Neural crest cell (in vitro differentiated cells): ENCODE measurements at regions not wholly inside any gene's neighbourhood (a gene's known extent, or its start where the extent isn't known, plus 50 kb on each side); places are given as distances from the start of the nearest gene placed in this dataset.

Source experiments
- DNase-seq: peaks from one replicate; pipeline ENCODE4 v3.0.0; 2021; ENCODE audit warnings: low read depth, mixed read lengths, low spot score
- H3K27ac Mint-ChIP-seq: one replicate; pipeline ENCODE4 v1.8.0; 2021; ENCODE audit warnings: mild to moderate bottlenecking, mixed read lengths; ENCODE audit not compliant: unreplicated experiment
- H3K27me3 Mint-ChIP-seq: 2 replicates; pipeline ENCODE4 v1.8.0; 2021; ENCODE audit warnings: low read depth, mild to moderate bottlenecking, mixed read lengths
- H3K36me3 Mint-ChIP-seq: 2 replicates; pipeline ENCODE4 v1.8.0; 2021; ENCODE audit warnings: low read depth, mild to moderate bottlenecking, mixed read lengths
- H3K4me1 Mint-ChIP-seq: 2 replicates; pipeline ENCODE4 v1.8.0; 2021; ENCODE audit warnings: mixed read lengths
- H3K4me3 Mint-ChIP-seq: one replicate; pipeline ENCODE4 v1.8.0; 2021; ENCODE audit warnings: mild to moderate bottlenecking, mixed read lengths
- H3K9me3 Mint-ChIP-seq: 2 replicates; pipeline ENCODE4 v1.8.0; 2021; ENCODE audit warnings: mixed read lengths
- CTCF ChIP-seq: fragments of 200-600 bp; sonication (generic); conservative IDR thresholded peaks from 2 replicates; pipeline ENCODE4 v1.5.0; 2021; ENCODE audit warnings: antibody characterized with exemption, mild to moderate bottlenecking

- H3K4me3 Mint-ChIP-seq = no peak overlapping the region
- H3K4me1 Mint-ChIP-seq = no peaks in the 10 kb centered on the region
- H3K27ac Mint-ChIP-seq = no peak overlapping the region
- H3K36me3 Mint-ChIP-seq = no peaks in the 10 kb centered on the region
- H3K9me3 Mint-ChIP-seq = peaks cover 7% of the 10 kb centered on the region
- TF ChIP-seq CTCF = no peak
- DNase-seq = no peak
- no peaks in the 10 kb centered on the region for H3K27me3 Mint-ChIP-seq
Measured at GRCh38 chr12:115194857-115195256, 510.9 kb upstream of the TBX3 start.

GRCh38 chr12:115194448-115194847, 510.5 kb upstream of the TBX3 start:
- Mint-ChIP-seq H3K36me3 (no peaks in the 10 kb centered on the region), H3K27me3 (no peaks in the 10 kb centered on the region), H3K27ac (no peak overlapping the region), H3K9me3 (peaks cover 7% of the 10 kb centered on the region), H3K4me3 (no peak overlapping the region), H3K4me1 (no peaks in the 10 kb centered on the region)
- no peak for DNase-seq
- TF ChIP-seq CTCF = no peak

- Mint-ChIP-seq H3K4me1 (no peaks in the 10 kb centered on the region), H3K4me3 (no peak overlapping the region), H3K27ac (no peak overlapping the region), H3K27me3 (no peaks in the 10 kb centered on the region), H3K9me3 (peaks cover 7% of the 10 kb centered on the region), H3K36me3 (no peaks in the 10 kb centered on the region)
- no peak for DNase-seq
- no peak for TF ChIP-seq CTCF
Measured at GRCh38 chr12:115191342-115191741, 507.4 kb upstream of the TBX3 start.

- no peak for DNase-seq
- H3K9me3 Mint-ChIP-seq = peaks cover 10% of the 10 kb centered on the region
- H3K27ac Mint-ChIP-seq = no peak overlapping the region
Measured at GRCh38 chr12:115190010-115190770, 506.2 kb upstream of the TBX3 start.

GRCh38 chr12:115185506-115185905, 501.5 kb upstream of the TBX3 start:
- no peak for TF ChIP-seq CTCF
- peaks cover 3% of the 10 kb centered on the region for H3K9me3 Mint-ChIP-seq
- no peak for DNase-seq

More at GRCh38 chr12:115190010-115190770, 506.2 kb upstream of the TBX3 start:
- no peaks in the 10 kb centered on the region for H3K4me1 Mint-ChIP-seq
- TF ChIP-seq CTCF = no peak
- no peaks in the 10 kb centered on the region for H3K27me3 Mint-ChIP-seq
- no peaks in the 10 kb centered on the region for H3K36me3 Mint-ChIP-seq
- no peak overlapping the region for H3K4me3 Mint-ChIP-seq

More at GRCh38 chr12:115185506-115185905, 501.5 kb upstream of the TBX3 start:
- H3K36me3 Mint-ChIP-seq = no peaks in the 10 kb centered on the region
- no peaks in the 10 kb centered on the region for H3K4me1 Mint-ChIP-seq
- no peak overlapping the region for H3K4me3 Mint-ChIP-seq
- H3K27ac Mint-ChIP-seq = no peak overlapping the region
- peaks cover under 1% of the 10 kb centered on the region for H3K27me3 Mint-ChIP-seq
